ENCODE measurements at regions not wholly inside any gene's neighbourhood (a gene's known extent, or its start where the extent isn't known, plus 50 kb on each side); places are given as distances from the start of the nearest gene placed in this dataset.
A peak's percentile ranks its signal among the peaks of the same experiment; 100 is the strongest.

GRCh38 chr3:157672061-157672460, 168.8 kb upstream of the VEPH1 start:
- TF ChIP-seq, protein P1, sequence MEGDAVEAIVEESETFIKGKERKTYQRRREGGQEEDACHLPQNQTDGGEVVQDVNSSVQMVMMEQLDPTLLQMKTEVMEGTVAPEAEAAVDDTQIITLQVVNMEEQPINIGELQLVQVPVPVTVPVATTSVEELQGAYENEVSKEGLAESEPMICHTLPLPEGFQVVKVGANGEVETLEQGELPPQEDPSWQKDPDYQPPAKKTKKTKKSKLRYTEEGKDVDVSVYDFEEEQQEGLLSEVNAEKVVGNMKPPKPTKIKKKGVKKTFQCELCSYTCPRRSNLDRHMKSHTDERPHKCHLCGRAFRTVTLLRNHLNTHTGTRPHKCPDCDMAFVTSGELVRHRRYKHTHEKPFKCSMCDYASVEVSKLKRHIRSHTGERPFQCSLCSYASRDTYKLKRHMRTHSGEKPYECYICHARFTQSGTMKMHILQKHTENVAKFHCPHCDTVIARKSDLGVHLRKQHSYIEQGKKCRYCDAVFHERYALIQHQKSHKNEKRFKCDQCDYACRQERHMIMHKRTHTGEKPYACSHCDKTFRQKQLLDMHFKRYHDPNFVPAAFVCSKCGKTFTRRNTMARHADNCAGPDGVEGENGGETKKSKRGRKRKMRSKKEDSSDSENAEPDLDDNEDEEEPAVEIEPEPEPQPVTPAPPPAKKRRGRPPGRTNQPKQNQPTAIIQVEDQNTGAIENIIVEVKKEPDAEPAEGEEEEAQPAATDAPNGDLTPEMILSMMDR (IDR thresholded peaks at IDR 0.05; ENCODE audit: poor library complexity, severe bottlenecking) = no peak
- no peak for ATAC-seq (ENCODE audit: low read depth)
- Histone ChIP-seq H3K27ac (ENCODE audit: poor library complexity, severe bottlenecking) (no peak overlapping the region), H3K9me3 (ENCODE audit: severe bottlenecking) (no peaks in the 10 kb centered on the region), H3K4me3 (ENCODE audit: severe bottlenecking) (no peak overlapping the region), H3K36me3 (ENCODE audit: low read depth) (no peaks in the 10 kb centered on the region), H3K27me3 (ENCODE audit: insufficient read depth, poor library complexity, severe bottlenecking) (no peaks in the 10 kb centered on the region), H3K4me1 (ENCODE audit: insufficient read depth, poor library complexity, severe bottlenecking) (no peaks in the 10 kb centered on the region)
- DNase-seq (ENCODE audit: low spot score) = no peak

DNA sequence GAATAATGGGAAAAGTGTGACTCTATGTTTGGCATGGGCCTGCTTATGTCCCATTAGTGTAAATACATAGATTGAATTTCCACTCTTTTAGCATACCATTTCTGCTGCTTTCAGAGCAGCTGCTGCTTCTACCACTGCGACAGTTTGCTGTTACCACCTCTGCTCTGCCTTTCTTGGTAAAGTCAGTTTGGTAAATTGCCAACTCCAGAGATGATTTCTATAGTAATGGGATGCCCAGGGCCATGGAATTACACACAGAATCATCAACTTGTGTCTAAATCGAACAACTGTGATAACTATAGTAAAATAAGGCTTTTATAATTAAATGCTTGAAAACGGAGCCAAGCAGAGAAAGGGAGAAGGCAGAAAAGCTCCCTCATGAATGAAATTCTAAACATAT, 168.4 kb upstream of the VEPH1 start:
- H3K27me3 ChIP-seq (ENCODE audit: insufficient read depth, poor library complexity, severe bottlenecking) = no peaks in the 10 kb centered on the region
- DNase-seq (ENCODE audit: low spot score) (no peak), ATAC-seq (ENCODE audit: low read depth) (no peak)
- H3K27ac ChIP-seq (ENCODE audit: poor library complexity, severe bottlenecking) = no peak overlapping the region
- H3K9me3 ChIP-seq (ENCODE audit: severe bottlenecking) = no peaks in the 10 kb centered on the region
- no peaks in the 10 kb centered on the region for H3K4me1 ChIP-seq (ENCODE audit: insufficient read depth, poor library complexity, severe bottlenecking)
- TF ChIP-seq, protein P1 (IDR thresholded peaks at IDR 0.05; ENCODE audit: poor library complexity, severe bottlenecking) = no peak
- no peaks in the 10 kb centered on the region for H3K36me3 ChIP-seq (ENCODE audit: low read depth)
- no peak overlapping the region for H3K4me3 ChIP-seq (ENCODE audit: severe bottlenecking)

- no peaks in the 10 kb centered on the region for H3K4me1 ChIP-seq (ENCODE audit: insufficient read depth, poor library complexity, severe bottlenecking)
- no peak for DNase-seq (ENCODE audit: low spot score)
- no peak overlapping the region for H3K27ac ChIP-seq (ENCODE audit: poor library complexity, severe bottlenecking)
- no peak overlapping the region for H3K4me3 ChIP-seq (ENCODE audit: severe bottlenecking)
- no peaks in the 10 kb centered on the region for H3K9me3 ChIP-seq (ENCODE audit: severe bottlenecking)
- peak; percentile 64 for ATAC-seq (ENCODE audit: low read depth)
- no peaks in the 10 kb centered on the region for H3K36me3 ChIP-seq (ENCODE audit: low read depth)
- TF ChIP-seq, protein P1 (IDR thresholded peaks at IDR 0.05; ENCODE audit: poor library complexity, severe bottlenecking) = no peak
- no peaks in the 10 kb centered on the region for H3K27me3 ChIP-seq (ENCODE audit: insufficient read depth, poor library complexity, severe bottlenecking)
Measured at GRCh38 chr3:157669416-157669815, 166.2 kb upstream of the VEPH1 start.

- no peak for DNase-seq (ENCODE audit: low spot score)
- H3K4me1 ChIP-seq (ENCODE audit: insufficient read depth, poor library complexity, severe bottlenecking) = no peaks in the 10 kb centered on the region
- H3K36me3 ChIP-seq (ENCODE audit: low read depth) = no peaks in the 10 kb centered on the region
Measured at GRCh38 chr3:157667493-157667892, 164.3 kb upstream of the VEPH1 start.

DNA sequence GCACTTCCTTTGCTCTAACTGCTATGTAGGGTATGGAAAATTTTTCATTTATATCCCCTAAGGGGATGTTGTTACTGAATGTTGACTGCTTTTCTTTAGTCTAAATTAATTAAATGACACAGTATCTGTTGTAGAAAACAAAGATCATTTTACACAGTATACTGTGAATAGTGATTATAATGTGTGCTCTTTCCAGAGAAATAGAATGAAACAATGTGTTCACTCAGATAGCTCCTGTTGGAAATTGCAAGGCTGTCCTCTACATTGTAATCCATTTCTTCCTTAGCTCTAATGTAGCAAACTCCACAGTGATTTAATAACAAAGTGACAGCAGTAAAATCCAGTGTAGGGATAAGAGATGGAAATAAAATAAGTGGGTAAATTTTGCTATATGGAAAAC, 159.0 kb upstream of the VEPH1 start:
- TF ChIP-seq, protein P1 (IDR thresholded peaks at IDR 0.05; ENCODE audit: poor library complexity, severe bottlenecking) = no peak
- Histone ChIP-seq H3K4me3 (ENCODE audit: severe bottlenecking) (no peak overlapping the region), H3K4me1 (ENCODE audit: insufficient read depth, poor library complexity, severe bottlenecking) (no peaks in the 10 kb centered on the region)

More at GRCh38 chr3:157667493-157667892, 164.3 kb upstream of the VEPH1 start:
- H3K27ac ChIP-seq (ENCODE audit: poor library complexity, severe bottlenecking) = no peak overlapping the region
- no peak for ATAC-seq (ENCODE audit: low read depth)
- TF ChIP-seq, protein P1 (IDR thresholded peaks at IDR 0.05; ENCODE audit: poor library complexity, severe bottlenecking) = no peak
- H3K27me3 ChIP-seq (ENCODE audit: insufficient read depth, poor library complexity, severe bottlenecking) = no peaks in the 10 kb centered on the region
- H3K9me3 ChIP-seq (ENCODE audit: severe bottlenecking) = no peaks in the 10 kb centered on the region
- no peak overlapping the region for H3K4me3 ChIP-seq (ENCODE audit: severe bottlenecking)

More for the DNA sequence above, 159.0 kb upstream of the VEPH1 start:
- no peaks in the 10 kb centered on the region for H3K9me3 ChIP-seq (ENCODE audit: severe bottlenecking)
- H3K27me3 ChIP-seq (ENCODE audit: insufficient read depth, poor library complexity, severe bottlenecking) = peaks cover 2% of the 10 kb centered on the region
- H3K27ac ChIP-seq (ENCODE audit: poor library complexity, severe bottlenecking) = no peak overlapping the region
- ATAC-seq (ENCODE audit: low read depth) (no peak), DNase-seq (ENCODE audit: low spot score) (no peak)
- H3K36me3 ChIP-seq (ENCODE audit: low read depth) = no peaks in the 10 kb centered on the region

Measured in RWPE2 (cell line).